KG1 (cell line): ENCODE measurements at regions not wholly inside any gene's neighbourhood (a gene's known extent, or its start where the extent isn't known, plus 50 kb on each side); places are given as distances from the start of the nearest gene placed in this dataset.
"Not testable (repeated sequence)": the region's sequence is repeated elsewhere in the genome, so short reads cannot be mapped to it uniquely, and the experiment has no call there.

Experiments used
- DNase-seq: peaks from one replicate; lab custom pipeline; 2025; lab: John Stamatoyannopoulos, UW

- DNase-seq = no peak
Measured at GRCh38 chr2:216947055-216947454, 87.2 kb upstream of the TNP1 start.

- DNase-seq = no peak
Measured at GRCh38 chr2:216944733-216945132, 84.9 kb upstream of the TNP1 start.

GRCh38 chr2:216943109-216943508 lies 83.2 kb upstream of the TNP1 start:
- no peak for DNase-seq

GRCh38 chr2:216942465-216942864 lies 82.6 kb upstream of the TNP1 start:
- no peak for DNase-seq

GRCh38 chr2:216942016-216942415 lies 82.2 kb upstream of the TNP1 start:
- DNase-seq = no peak

- no peak for DNase-seq
Measured at GRCh38 chr2:216936954-216937357, 77.1 kb upstream of the TNP1 start.

- DNase-seq = no peak
Measured at GRCh38 chr2:216934623-216935022, 74.8 kb upstream of the TNP1 start.

- no peak for DNase-seq
Measured at GRCh38 chr2:216934151-216934550, 74.3 kb upstream of the TNP1 start.

- no peak for DNase-seq
Measured at GRCh38 chr2:216932863-216933548, 73.1 kb upstream of the TNP1 start.

GRCh38 chr2:216932113-216932862 lies 72.4 kb upstream of the TNP1 start:
- no peak for DNase-seq

GRCh38 chr2:216930716-216931115 lies 70.9 kb upstream of the TNP1 start:
- no peak for DNase-seq

- DNase-seq = not testable (repeated sequence)
Measured at GRCh38 chr2:216929338-216929737, 69.5 kb upstream of the TNP1 start.

GRCh38 chr2:216927163-216927562 lies 67.3 kb upstream of the TNP1 start:
- no peak for DNase-seq

GRCh38 chr2:216925636-216926366 lies 65.9 kb upstream of the TNP1 start:
- DNase-seq = no peak

GRCh38 chr2:216925006-216925405 lies 65.1 kb upstream of the TNP1 start:
- DNase-seq = no peak

- DNase-seq = no peak
Measured at GRCh38 chr2:216923706-216924105, 63.8 kb upstream of the TNP1 start.

- no peak for DNase-seq
Measured at GRCh38 chr2:216922175-216922780, 62.4 kb upstream of the TNP1 start.

- DNase-seq = no peak
Measured at GRCh38 chr2:216920937-216921456, 61.1 kb upstream of the TNP1 start.

- no peak for DNase-seq
Measured at GRCh38 chr2:216920143-216920876, 60.4 kb upstream of the TNP1 start.

GRCh38 chr2:216918088-216918680 lies 58.3 kb upstream of the TNP1 start:
- DNase-seq = no peak

GRCh38 chr2:216916956-216917650 lies 57.2 kb upstream of the TNP1 start:
- DNase-seq = no peak
